HCT116 (cell line): ENCODE measurements at regions not wholly inside any gene's neighbourhood (a gene's known extent, or its start where the extent isn't known, plus 50 kb on each side); places are given as distances from the start of the nearest gene placed in this dataset.

Experiments
- ATAC-seq: fragments of 200-7000 bp; cut with Tn5 transposase; 2 replicates; pipeline ENCODE4 v1.9.1; 2020; ENCODE audit warnings: mild to moderate bottlenecking, moderate library complexity
- BruUV-seq: library from RNA; stranded (reverse); fragments of 400-500 nt; replicated peaks from 2 replicates; lab custom pipeline; 2021; lab: Mats Ljungman, UMichigan
- CTCF ChIA-PET: fragments of 300-600 bp; sonication (Branson Sonifier 250); formaldehyde crosslinking; loops from one replicate; lab custom pipeline; 2021; ENCODE audit warnings: antibody characterized with exemption; lab: Charles Lee
- POLR2A ChIA-PET: fragments of 300-600, 350-600 bp; sonication (Branson Sonifier 250); formaldehyde crosslinking; loops from one replicate; lab custom pipeline; 2021; ENCODE audit warnings: antibody characterized with exemption; lab: Charles Lee
- RAD21 ChIA-PET, 2 experiments: fragments of 300-600 bp; sonication (Branson Sonifier 250); formaldehyde crosslinking; loops; one replicate each; lab custom pipeline; 2023; ENCODE audit warnings: low total read pairs in 2 of 2; ENCODE audit not compliant: uncharacterized antibody in 2 of 2, unreplicated experiment in 2 of 2, low non-redundant PET in 1 of 2; lab: Charles Lee
- DNase-seq: peaks from one replicate; pipeline ENCODE4 v3.0.0-alpha.2; 2010; ENCODE audit warnings: low read depth, low spot score
- H2AFZ ChIP-seq: fragments of 200-600 bp; shearing (Covaris generic), sonication (generic); 2 replicates; pipeline ENCODE4 v1.6.1; 2017; ENCODE audit warnings: low read depth, mixed run types, mixed read lengths, antibody characterized with exemption, low read length; ENCODE audit not compliant: poor library complexity, severe bottlenecking
- H3K27ac ChIP-seq: 2 replicates; pipeline ENCODE4 v1.5.1; 2012; ENCODE audit warnings: low read depth, low read length
- H3K27me3 ChIP-seq: fragments of 200-600 bp; sonication (generic); 2 replicates; pipeline ENCODE4 v1.6.1; 2016; ENCODE audit warnings: mixed run types, low read length, mixed read lengths; ENCODE audit not compliant: insufficient read depth
- H3K36me3 ChIP-seq, 2 experiments: fragments of 200-500 bp in 1 of 2; fragments of 200-600 bp in 1 of 2; sonication (Bioruptor generic) in 1 of 2; sonication (generic) in 1 of 2; 2 replicates each; pipeline versions ENCODE4 v1.5.1 to v1.6.1; 2014 to 2016; ENCODE audit warnings: low read length in 2 of 2, inconsistent platforms in 1 of 2, mixed read lengths in 1 of 2, mixed run types in 1 of 2; ENCODE audit not compliant: insufficient read depth in 2 of 2, control insufficient read depth in 1 of 2
- H3K4me1 ChIP-seq, 2 experiments: fragments of 200-600 bp in 1 of 2; sonication (generic) in 1 of 2; 2 replicates each; pipeline versions ENCODE4 v1.5.1 to v1.6.1; 2012 to 2017; ENCODE audit warnings: low read length in 2 of 2, inconsistent platforms in 1 of 2, mild to moderate bottlenecking in 1 of 2, mixed read lengths in 1 of 2, mixed run types in 1 of 2, moderate library complexity in 1 of 2; ENCODE audit not compliant: insufficient read depth in 2 of 2, control insufficient read depth in 1 of 2
- H3K4me2 ChIP-seq: fragments of 200-600 bp; sonication (generic); 2 replicates; pipeline ENCODE4 v1.6.1; 2017; ENCODE audit warnings: mixed run types, low read length, mixed read lengths
- H3K4me3 ChIP-seq, 2 experiments: fragments of 200-600 bp in 1 of 2; sonication (generic) in 1 of 2; replicated peaks in 1 of 2; 2 replicates each; pipeline ENCODE4 v1.5.1; 2011 to 2016; ENCODE audit warnings: low read length in 2 of 2, control low read depth in 1 of 2, low read depth in 1 of 2, mild to moderate bottlenecking in 1 of 2, mixed read lengths in 1 of 2, mixed run types in 1 of 2
- H3K79me2 ChIP-seq: fragments of 200-600 bp; sonication (generic); 2 replicates; pipeline ENCODE4 v1.6.1; 2017; ENCODE audit warnings: mild to moderate bottlenecking, mixed run types, low read length, moderate library complexity, mixed read lengths; ENCODE audit not compliant: insufficient read depth
- H3K9ac ChIP-seq: fragments of 200-600 bp; sonication (generic); 2 replicates; pipeline ENCODE4 v1.6.1; 2016; ENCODE audit warnings: low read length, mixed read lengths
- H3K9me2 ChIP-seq: fragments of 200-600 bp; sonication (generic), shearing (Covaris generic); 2 replicates; pipeline ENCODE4 v1.6.1; 2017; ENCODE audit warnings: mixed run types, mild to moderate bottlenecking, moderate library complexity; ENCODE audit not compliant: insufficient read depth
- H3K9me3 ChIP-seq, 2 experiments: fragments of 200-500 bp in 1 of 2; fragments of 200-600 bp in 1 of 2; sonication (Bioruptor generic) in 1 of 2; sonication (generic) in 1 of 2; 2 replicates each; pipeline ENCODE4 v1.6.1; 2014 to 2017; ENCODE audit warnings: low read length in 2 of 2, mixed read lengths in 2 of 2, inconsistent platforms in 1 of 2, low read depth in 1 of 2, mild to moderate bottlenecking in 1 of 2, mixed run types in 1 of 2, moderate library complexity in 1 of 2; ENCODE audit not compliant: control insufficient read depth in 1 of 2, insufficient read depth in 1 of 2
- H4K20me1 ChIP-seq: fragments of 200-600 bp; sonication (generic), shearing (Covaris generic); 2 replicates; pipeline ENCODE4 v1.6.1; 2017; ENCODE audit warnings: mixed run types, mild to moderate bottlenecking, moderate library complexity; ENCODE audit not compliant: insufficient read depth
- CEBPB ChIP-seq: IDR thresholded peaks from 2 replicates; pipeline ENCODE4 v1.6.1; 2012; ENCODE audit warnings: low read depth
- EGR1 ChIP-seq: IDR thresholded peaks from 2 replicates; pipeline ENCODE4 v1.6.1; 2012; ENCODE audit warnings: low read depth
- ELF1 ChIP-seq: IDR thresholded peaks from 2 replicates; pipeline ENCODE4 v1.6.1; 2012; ENCODE audit warnings: low read depth, borderline replicate concordance
- EZH2 ChIP-seq: fragments of 200-600 bp; sonication (generic); IDR thresholded peaks from 2 replicates; pipeline ENCODE4 v1.6.1; 2017; ENCODE audit warnings: antibody characterized with exemption, mixed run types
- EZH2phosphoT487 ChIP-seq: fragments of 200-600 bp; IDR thresholded peaks from 2 replicates; pipeline ENCODE4 v1.6.1; 2018; ENCODE audit warnings: antibody characterized with exemption, borderline replicate concordance
- FOSL1 ChIP-seq: IDR thresholded peaks from 2 replicates; pipeline ENCODE4 v1.6.1; 2012; ENCODE audit warnings: low read depth
- POLR2A ChIP-seq: IDR thresholded peaks from 2 replicates; pipeline ENCODE4 v1.7.0; 2011; ENCODE audit warnings: borderline replicate concordance; ENCODE audit not compliant: insufficient read depth, insufficient read length; ENCODE audit errors: extremely low read depth
- POLR2AphosphoS5 ChIP-seq: IDR thresholded peaks from 2 replicates; pipeline ENCODE4 v1.6.1; 2011; ENCODE audit warnings: mild to moderate bottlenecking, low read depth, low read length, moderate library complexity
- RAD21 ChIP-seq: IDR thresholded peaks from 2 replicates; pipeline ENCODE4 v1.6.1; 2012; ENCODE audit warnings: low read depth, mild to moderate bottlenecking
- SIN3A ChIP-seq: IDR thresholded peaks from 2 replicates; pipeline ENCODE4 v1.6.1; 2012; ENCODE audit warnings: low read depth
- TCF7L2 ChIP-seq: IDR thresholded peaks from 2 replicates; pipeline ENCODE4 v1.7.0; 2011; ENCODE audit warnings: borderline replicate concordance, inconsistent platforms; ENCODE audit not compliant: insufficient read depth, insufficient read length; ENCODE audit errors: extremely low read depth
- YY1 ChIP-seq: IDR thresholded peaks from 2 replicates; pipeline ENCODE4 v1.6.1; 2011; ENCODE audit warnings: low read length, low read depth, moderate library complexity, mild to moderate bottlenecking; ENCODE audit not compliant: insufficient replicate concordance; ENCODE audit errors: extremely low read depth
- ZFX ChIP-seq: fragments of 450-650 bp; IDR thresholded peaks from 2 replicates; pipeline ENCODE4 v1.6.1; 2017
- intact Hi-C: fragments of 100-400 bp; cut with micrococcal nuclease; formaldehyde crosslinking; loops from 2 replicates; pipeline ENCODE4 v1.10.0; 2022
- TF ChIP-seq, protein P1 (sequence below): IDR thresholded peaks from 2 replicates; pipeline ENCODE4 v1.6.1; 2012; ENCODE audit warnings: low read depth
- TF ChIP-seq, protein P2 (sequence below): IDR thresholded peaks from 2 replicates; pipeline ENCODE4 v1.6.1; 2012
- TF ChIP-seq, protein P3 (sequence below): IDR thresholded peaks from 2 replicates; pipeline ENCODE4 v1.6.1; 2011; ENCODE audit warnings: mild to moderate bottlenecking, low read length, moderate library complexity; ENCODE audit not compliant: insufficient replicate concordance; ENCODE audit errors: extremely low read depth
- TF ChIP-seq, protein P4 (sequence below): IDR thresholded peaks from 2 replicates; pipeline ENCODE4 v1.6.1; 2012

DNA sequence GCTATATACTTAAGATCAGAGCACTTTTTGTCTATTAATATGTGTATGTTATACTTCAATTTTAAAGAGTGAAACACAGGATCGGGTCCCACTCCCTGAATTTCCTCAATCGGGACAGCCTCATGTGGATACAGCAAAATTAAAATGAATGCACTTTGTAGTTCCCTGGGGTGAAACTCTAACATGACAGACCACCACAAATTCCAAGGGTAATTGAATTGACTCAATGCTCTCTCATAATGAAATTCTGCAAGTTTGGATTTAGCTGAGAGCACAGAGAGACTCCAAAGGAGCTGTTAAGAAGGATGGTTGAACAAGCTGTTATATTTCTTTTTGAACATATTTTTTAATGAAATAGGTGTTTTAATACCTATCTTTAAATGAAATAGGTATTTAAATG, 413.6 kb downstream of the GXYLT1 start:
- no peak overlapping the region for H3K27ac ChIP-seq
- no peak overlapping the region for H3K4me3 ChIP-seq
- ChIA-PET POLR2A (no interaction called here), CTCF (no interaction called here), RAD21 (no interaction called here)
- no peaks in the 10 kb centered on the region for H3K79me2 ChIP-seq
- H3K27me3 ChIP-seq, result no peaks in the 10 kb centered on the region
- ATAC-seq (no peak), DNase-seq (no peak)
- H3K36me3 ChIP-seq, result no peaks in the 10 kb centered on the region
- H2AFZ ChIP-seq, result no peak overlapping the region
- H3K9me2 ChIP-seq, result no peaks in the 10 kb centered on the region; the same call in 1 of the 2 replicates
- BruUV-seq, result no TSS peak
- intact Hi-C loops, result no loop called here
- H3K4me1 ChIP-seq, result no peaks in the 10 kb centered on the region
- no peak overlapping the region for H3K9ac ChIP-seq
- no peaks in the 10 kb centered on the region for H4K20me1 ChIP-seq
- H3K4me2 ChIP-seq, result no peak overlapping the region
- TF ChIP-seq EGR1 (no peak), EZH2 (no peak)
- no peaks in the 10 kb centered on the region for H3K9me3 ChIP-seq

DNA sequence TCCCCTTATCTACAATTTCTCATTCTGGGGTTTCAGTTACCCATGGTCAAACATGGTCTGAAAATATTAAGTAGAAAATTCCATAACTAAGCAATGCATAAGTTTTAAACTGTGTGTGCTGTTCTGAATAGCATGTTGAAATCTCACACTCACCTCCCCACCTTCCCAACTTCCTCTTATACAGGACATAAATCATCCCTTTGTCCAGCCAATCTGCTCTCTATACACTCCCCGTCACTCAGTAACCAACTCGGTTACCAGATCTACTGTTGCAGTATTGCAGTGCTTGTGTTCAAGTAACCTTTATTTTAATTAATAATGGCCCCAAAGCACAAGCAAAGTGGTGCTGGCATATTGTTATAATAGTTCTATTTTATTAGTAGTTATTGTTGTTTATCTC, 420.5 kb downstream of the GXYLT1 start:
- ChIA-PET POLR2A (no interaction called here), CTCF (no interaction called here)
- H4K20me1 ChIP-seq, result no peaks in the 10 kb centered on the region
- no peak overlapping the region for H3K9ac ChIP-seq
- DNase-seq (no peak), ATAC-seq (no peak)
- intact Hi-C loops, result no loop called here
- no TSS peak for BruUV-seq
- no peaks in the 10 kb centered on the region for H3K79me2 ChIP-seq
- no peaks in the 10 kb centered on the region for H3K4me1 ChIP-seq
- no peak overlapping the region for H2AFZ ChIP-seq
- no peaks in the 10 kb centered on the region for H3K9me2 ChIP-seq
- no peaks in the 10 kb centered on the region for H3K27me3 ChIP-seq
- no peak overlapping the region for H3K4me2 ChIP-seq
- no peak overlapping the region for H3K4me3 ChIP-seq
- TF ChIP-seq TCF7L2 (no peak), POLR2AphosphoS5 (no peak), RAD21 (no peak), SIN3A (no peak), CEBPB (no peak), ELF1 (no peak), FOSL1 (no peak), ZFX (no peak), YY1 (no peak), EZH2 (no peak), POLR2A (no peak), EZH2phosphoT487 (no peak)
- TF ChIP-seq, protein P1, sequence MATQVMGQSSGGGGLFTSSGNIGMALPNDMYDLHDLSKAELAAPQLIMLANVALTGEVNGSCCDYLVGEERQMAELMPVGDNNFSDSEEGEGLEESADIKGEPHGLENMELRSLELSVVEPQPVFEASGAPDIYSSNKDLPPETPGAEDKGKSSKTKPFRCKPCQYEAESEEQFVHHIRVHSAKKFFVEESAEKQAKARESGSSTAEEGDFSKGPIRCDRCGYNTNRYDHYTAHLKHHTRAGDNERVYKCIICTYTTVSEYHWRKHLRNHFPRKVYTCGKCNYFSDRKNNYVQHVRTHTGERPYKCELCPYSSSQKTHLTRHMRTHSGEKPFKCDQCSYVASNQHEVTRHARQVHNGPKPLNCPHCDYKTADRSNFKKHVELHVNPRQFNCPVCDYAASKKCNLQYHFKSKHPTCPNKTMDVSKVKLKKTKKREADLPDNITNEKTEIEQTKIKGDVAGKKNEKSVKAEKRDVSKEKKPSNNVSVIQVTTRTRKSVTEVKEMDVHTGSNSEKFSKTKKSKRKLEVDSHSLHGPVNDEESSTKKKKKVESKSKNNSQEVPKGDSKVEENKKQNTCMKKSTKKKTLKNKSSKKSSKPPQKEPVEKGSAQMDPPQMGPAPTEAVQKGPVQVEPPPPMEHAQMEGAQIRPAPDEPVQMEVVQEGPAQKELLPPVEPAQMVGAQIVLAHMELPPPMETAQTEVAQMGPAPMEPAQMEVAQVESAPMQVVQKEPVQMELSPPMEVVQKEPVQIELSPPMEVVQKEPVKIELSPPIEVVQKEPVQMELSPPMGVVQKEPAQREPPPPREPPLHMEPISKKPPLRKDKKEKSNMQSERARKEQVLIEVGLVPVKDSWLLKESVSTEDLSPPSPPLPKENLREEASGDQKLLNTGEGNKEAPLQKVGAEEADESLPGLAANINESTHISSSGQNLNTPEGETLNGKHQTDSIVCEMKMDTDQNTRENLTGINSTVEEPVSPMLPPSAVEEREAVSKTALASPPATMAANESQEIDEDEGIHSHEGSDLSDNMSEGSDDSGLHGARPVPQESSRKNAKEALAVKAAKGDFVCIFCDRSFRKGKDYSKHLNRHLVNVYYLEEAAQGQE, result no peak
- TF ChIP-seq, protein P2, sequence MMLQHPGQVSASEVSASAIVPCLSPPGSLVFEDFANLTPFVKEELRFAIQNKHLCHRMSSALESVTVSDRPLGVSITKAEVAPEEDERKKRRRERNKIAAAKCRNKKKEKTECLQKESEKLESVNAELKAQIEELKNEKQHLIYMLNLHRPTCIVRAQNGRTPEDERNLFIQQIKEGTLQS, result no peak
- TF ChIP-seq, protein P3, sequence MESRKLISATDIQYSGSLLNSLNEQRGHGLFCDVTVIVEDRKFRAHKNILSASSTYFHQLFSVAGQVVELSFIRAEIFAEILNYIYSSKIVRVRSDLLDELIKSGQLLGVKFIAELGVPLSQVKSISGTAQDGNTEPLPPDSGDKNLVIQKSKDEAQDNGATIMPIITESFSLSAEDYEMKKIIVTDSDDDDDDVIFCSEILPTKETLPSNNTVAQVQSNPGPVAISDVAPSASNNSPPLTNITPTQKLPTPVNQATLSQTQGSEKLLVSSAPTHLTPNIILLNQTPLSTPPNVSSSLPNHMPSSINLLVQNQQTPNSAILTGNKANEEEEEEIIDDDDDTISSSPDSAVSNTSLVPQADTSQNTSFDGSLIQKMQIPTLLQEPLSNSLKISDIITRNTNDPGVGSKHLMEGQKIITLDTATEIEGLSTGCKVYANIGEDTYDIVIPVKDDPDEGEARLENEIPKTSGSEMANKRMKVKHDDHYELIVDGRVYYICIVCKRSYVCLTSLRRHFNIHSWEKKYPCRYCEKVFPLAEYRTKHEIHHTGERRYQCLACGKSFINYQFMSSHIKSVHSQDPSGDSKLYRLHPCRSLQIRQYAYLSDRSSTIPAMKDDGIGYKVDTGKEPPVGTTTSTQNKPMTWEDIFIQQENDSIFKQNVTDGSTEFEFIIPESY, result no peak
- TF ChIP-seq, protein P4, sequence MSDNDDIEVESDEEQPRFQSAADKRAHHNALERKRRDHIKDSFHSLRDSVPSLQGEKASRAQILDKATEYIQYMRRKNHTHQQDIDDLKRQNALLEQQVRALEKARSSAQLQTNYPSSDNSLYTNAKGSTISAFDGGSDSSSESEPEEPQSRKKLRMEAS, result no peak
- TF ChIP-seq, all 23 proteins: peak for 0
- Histone ChIP-seq H3K9me3 (no peaks in the 10 kb centered on the region), H3K36me3 (no peaks in the 10 kb centered on the region), H3K27ac (no peak overlapping the region)
- RAD21 ChIA-PET, result no interaction called here
